HCT116 (cell line): ENCODE measurements at regions not wholly inside any gene's neighbourhood (a gene's known extent, or its start where the extent isn't known, plus 50 kb on each side); places are given as distances from the start of the nearest gene placed in this dataset.

Experiments used
- ATF3 ChIP-seq: IDR thresholded peaks from 2 replicates; pipeline ENCODE4 v1.6.1; 2012
- EZH2 ChIP-seq: fragments of 200-600 bp; sonication (generic); IDR thresholded peaks from 2 replicates; pipeline ENCODE4 v1.6.1; 2017; ENCODE audit warnings: antibody characterized with exemption, mixed run types
- POLR2AphosphoS5 ChIP-seq: IDR thresholded peaks from 2 replicates; pipeline ENCODE4 v1.6.1; 2011; ENCODE audit warnings: mild to moderate bottlenecking, low read depth, low read length, moderate library complexity
- RAD21 ChIP-seq: IDR thresholded peaks from 2 replicates; pipeline ENCODE4 v1.6.1; 2012; ENCODE audit warnings: low read depth, mild to moderate bottlenecking
- SP1 ChIP-seq: IDR thresholded peaks from 2 replicates; pipeline ENCODE4 v1.6.1; 2012; ENCODE audit warnings: low read depth
- TF ChIP-seq, protein P1 (sequence below), 3 experiments: fragments of 200-600 bp in 1 of 3; sonication (generic) in 1 of 3; IDR thresholded peaks in 2 of 3; conservative IDR thresholded peaks in 1 of 3; 2 replicates each; pipeline ENCODE4 v1.5.1; 2012 to 2017; ENCODE audit warnings: low read depth in 2 of 3, low read length in 2 of 3, antibody characterized with exemption in 1 of 3, borderline replicate concordance in 1 of 3, control low read depth in 1 of 3, mild to moderate bottlenecking in 1 of 3, mixed read lengths in 1 of 3, mixed run types in 1 of 3, moderate library complexity in 1 of 3; ENCODE audit not compliant: insufficient read depth in 1 of 3

GRCh38 chr7:136057509-136057908 is 80.3 kb upstream of the MTPN start:
- TF ChIP-seq RAD21, result no peak
- TF ChIP-seq, protein P1, sequence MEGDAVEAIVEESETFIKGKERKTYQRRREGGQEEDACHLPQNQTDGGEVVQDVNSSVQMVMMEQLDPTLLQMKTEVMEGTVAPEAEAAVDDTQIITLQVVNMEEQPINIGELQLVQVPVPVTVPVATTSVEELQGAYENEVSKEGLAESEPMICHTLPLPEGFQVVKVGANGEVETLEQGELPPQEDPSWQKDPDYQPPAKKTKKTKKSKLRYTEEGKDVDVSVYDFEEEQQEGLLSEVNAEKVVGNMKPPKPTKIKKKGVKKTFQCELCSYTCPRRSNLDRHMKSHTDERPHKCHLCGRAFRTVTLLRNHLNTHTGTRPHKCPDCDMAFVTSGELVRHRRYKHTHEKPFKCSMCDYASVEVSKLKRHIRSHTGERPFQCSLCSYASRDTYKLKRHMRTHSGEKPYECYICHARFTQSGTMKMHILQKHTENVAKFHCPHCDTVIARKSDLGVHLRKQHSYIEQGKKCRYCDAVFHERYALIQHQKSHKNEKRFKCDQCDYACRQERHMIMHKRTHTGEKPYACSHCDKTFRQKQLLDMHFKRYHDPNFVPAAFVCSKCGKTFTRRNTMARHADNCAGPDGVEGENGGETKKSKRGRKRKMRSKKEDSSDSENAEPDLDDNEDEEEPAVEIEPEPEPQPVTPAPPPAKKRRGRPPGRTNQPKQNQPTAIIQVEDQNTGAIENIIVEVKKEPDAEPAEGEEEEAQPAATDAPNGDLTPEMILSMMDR (IDR thresholded peaks at IDR 0.05 in 2 of 3, conservative IDR thresholded peaks at IDR 0.05 in 1 of 3; ENCODE audit: borderline replicate concordance in 1 of 3, insufficient read depth in 1 of 3, low read depth in 2 of 3, low read length in 2 of 3), result no peak
- no peak for TF ChIP-seq EZH2
- no peak for TF ChIP-seq ATF3
- no peak for TF ChIP-seq SP1
- TF ChIP-seq POLR2AphosphoS5, result no peak
